Colonic mucosa (tissue), 4 donors: ENCODE measurements at regions not wholly inside any gene's neighbourhood (a gene's known extent, or its start where the extent isn't known, plus 50 kb on each side); places are given as distances from the start of the nearest gene placed in this dataset.
"Not testable (repeated sequence)": the region's sequence is repeated elsewhere in the genome, so short reads cannot be mapped to it uniquely, and the experiment has no call there.

Experiments
- DNase-seq: peaks from one replicate; pipeline ENCODE4 v3.0.0-alpha.2; 2020
- H3K27ac ChIP-seq: fragments of 200-600 bp; one replicate; pipeline ENCODE4 v1.8.0; 2021
- H3K27me3 ChIP-seq: fragments of 200-600 bp; one replicate; pipeline ENCODE4 v1.8.0; 2021
- H3K36me3 ChIP-seq: fragments of 200-600 bp; one replicate; pipeline ENCODE4 v1.8.0; 2021
- H3K4me1 ChIP-seq: fragments of 200-600 bp; one replicate; pipeline ENCODE4 v1.8.0; 2021; ENCODE audit warnings: mild to moderate bottlenecking
- H3K4me3 ChIP-seq: fragments of 200-600 bp; one replicate; pipeline ENCODE4 v1.8.0; 2021
- H3K9ac ChIP-seq, 2 donors: one replicate each; pipeline ENCODE4 v1.7.0; 2013; ENCODE audit warnings: control low read depth in 2 of 2, low read depth in 2 of 2, low read length in 2 of 2
- H3K9me3 ChIP-seq: fragments of 200-600 bp; one replicate; pipeline ENCODE4 v1.8.0; 2021
- intact Hi-C: fragments of 100-400 bp; cut with DNase I; formaldehyde crosslinking; loops from one replicate; pipeline ENCODE4 v1.14.1; 2022
- TF ChIP-seq, protein P1 (sequence below): fragments of 200-600 bp; IDR thresholded peaks from one replicate; pipeline ENCODE4 v1.8.0; 2022; ENCODE audit warnings: antibody characterized with exemption, mild to moderate bottlenecking
- donor health status: healthy.
- donor health status: DM: no; HTN: no; CAD: no.
- donor health status: DM: no; HTN: no; CAD: no.

DNA sequence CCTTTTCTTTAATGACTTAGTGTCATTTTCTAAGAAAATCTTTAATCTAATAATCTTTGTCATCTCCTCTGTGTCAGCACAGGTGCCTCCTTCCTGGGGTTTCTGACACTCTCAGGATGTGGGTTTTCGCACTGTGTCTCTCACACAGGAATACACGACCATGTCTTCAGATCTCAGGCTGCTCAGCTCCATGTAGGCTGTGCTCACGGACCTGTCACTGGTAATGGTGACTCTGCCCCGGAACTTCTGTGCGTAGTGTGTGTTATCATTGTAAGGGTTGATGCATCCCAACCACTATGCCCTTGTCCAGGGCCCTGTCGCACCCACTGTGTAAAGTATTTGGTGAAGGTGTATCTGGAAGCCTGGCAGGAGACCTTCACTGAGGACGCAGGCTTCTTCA, 647.8 kb downstream of the TMEM121 start:
- no peak for DNase-seq
- no peak overlapping the region for H3K4me3 ChIP-seq
- H3K36me3 ChIP-seq: no peaks in the 10 kb centered on the region
- H3K27me3 ChIP-seq: no peaks in the 10 kb centered on the region
- H3K9me3 ChIP-seq: no peaks in the 10 kb centered on the region
- no peak overlapping the region for H3K27ac ChIP-seq
- TF ChIP-seq, protein P1, sequence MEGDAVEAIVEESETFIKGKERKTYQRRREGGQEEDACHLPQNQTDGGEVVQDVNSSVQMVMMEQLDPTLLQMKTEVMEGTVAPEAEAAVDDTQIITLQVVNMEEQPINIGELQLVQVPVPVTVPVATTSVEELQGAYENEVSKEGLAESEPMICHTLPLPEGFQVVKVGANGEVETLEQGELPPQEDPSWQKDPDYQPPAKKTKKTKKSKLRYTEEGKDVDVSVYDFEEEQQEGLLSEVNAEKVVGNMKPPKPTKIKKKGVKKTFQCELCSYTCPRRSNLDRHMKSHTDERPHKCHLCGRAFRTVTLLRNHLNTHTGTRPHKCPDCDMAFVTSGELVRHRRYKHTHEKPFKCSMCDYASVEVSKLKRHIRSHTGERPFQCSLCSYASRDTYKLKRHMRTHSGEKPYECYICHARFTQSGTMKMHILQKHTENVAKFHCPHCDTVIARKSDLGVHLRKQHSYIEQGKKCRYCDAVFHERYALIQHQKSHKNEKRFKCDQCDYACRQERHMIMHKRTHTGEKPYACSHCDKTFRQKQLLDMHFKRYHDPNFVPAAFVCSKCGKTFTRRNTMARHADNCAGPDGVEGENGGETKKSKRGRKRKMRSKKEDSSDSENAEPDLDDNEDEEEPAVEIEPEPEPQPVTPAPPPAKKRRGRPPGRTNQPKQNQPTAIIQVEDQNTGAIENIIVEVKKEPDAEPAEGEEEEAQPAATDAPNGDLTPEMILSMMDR: no peak
- H3K4me1 ChIP-seq: no peaks in the 10 kb centered on the region
- H3K9ac ChIP-seq: no peak overlapping the region
- intact Hi-C loops: no loop called here

DNA sequence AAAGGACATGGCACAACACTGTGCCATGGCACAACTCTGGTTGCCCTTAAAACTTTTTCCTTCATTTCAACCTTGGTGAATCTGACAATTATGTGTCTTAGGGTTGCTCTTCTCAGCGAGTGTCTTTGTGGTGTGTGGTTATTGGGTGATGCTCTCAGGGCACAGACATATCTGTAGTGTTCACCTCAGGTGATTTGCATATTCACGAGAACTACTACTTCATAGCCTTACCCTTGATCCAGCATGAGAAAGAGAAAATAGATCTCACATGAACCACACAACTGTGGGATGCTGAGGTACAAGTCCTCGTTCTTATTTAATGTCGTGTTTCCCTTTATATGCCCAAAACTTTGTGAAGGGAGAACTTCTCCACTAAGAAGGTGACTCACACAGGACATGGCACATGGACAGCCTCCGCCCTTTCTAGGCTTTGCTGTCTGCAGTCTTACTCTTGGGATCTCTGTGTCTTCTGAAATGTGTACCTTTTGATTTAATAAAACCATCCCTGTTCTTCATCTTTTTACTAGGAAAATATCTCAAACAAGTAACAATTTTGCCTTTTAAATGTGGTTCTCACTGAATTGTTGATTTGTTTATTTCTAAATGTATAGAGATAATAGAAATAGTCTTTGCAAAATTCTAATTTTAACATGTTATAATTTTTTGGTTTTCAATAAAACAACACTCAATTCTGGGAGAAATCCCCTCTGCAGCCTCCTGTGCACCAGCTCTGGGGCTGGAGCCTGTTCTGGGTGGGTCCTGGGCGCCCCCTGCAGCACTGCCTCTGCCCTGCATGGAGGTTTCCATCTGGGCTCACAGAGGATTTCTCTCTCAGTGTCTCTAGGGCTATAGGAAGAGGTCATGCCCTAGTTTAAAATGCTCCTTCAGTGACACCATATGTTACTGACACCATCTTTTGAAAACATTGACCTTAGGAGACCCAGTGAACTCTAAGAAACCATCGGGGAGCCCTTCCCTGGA, 651.2 kb downstream of the TMEM121 start:
- DNase-seq, H3K27ac ChIP-seq, H3K36me3 ChIP-seq, H3K27me3 ChIP-seq, H3K4me1 ChIP-seq, H3K4me3 ChIP-seq, H3K9me3 ChIP-seq, intact Hi-C loops, H3K9ac ChIP-seq: not testable (repeated sequence)

DNA sequence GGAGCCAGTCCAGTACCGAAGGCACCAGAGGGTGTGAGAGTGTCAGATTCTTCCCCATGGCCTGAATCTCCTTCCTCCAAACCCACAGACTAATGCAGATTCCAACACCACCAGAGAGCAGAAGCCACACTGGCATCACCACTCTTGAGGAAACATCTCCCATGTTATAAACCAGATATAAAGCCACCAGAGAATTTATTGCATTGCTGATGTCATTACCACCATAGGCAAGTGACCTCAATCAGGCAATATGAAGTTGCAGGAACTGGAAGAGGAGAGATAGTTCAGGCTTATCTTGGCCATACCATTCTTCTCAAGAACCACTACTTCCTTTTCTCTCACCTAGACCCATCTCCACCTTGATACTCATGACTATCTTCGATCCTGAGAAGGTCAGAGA, 653.4 kb downstream of the TMEM121 start:
- Histone ChIP-seq H3K27ac (no peak overlapping the region), H3K27me3 (no peaks in the 10 kb centered on the region), H3K4me3 (no peak overlapping the region), H3K9ac (no peak overlapping the region), H3K36me3 (no peaks in the 10 kb centered on the region), H3K9me3 (no peaks in the 10 kb centered on the region), H3K4me1 (no peaks in the 10 kb centered on the region)
- DNase-seq: no peak
- intact Hi-C loops: no loop called here
- TF ChIP-seq, protein P1: no peak

DNA sequence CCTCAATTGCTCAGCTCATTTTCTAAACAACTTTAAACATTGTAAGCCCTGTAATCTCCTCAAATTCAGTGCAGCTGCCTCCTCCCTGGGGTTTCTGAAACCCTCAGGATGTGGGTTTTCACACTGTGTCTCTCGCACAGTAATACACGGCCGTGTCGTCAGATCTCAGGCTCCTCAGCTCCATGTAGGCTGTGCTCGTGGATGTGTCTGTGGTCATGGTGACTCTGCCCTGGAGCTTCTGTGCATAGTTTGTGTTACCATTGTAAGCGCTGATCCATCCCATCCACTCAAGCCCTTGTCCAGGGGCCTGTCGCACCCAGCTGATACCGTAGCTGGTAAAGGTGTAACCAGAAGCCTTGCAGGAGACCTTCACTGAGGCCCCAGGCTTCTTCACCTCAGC, 658.4 kb downstream of the TMEM121 start:
- H3K36me3 ChIP-seq, intact Hi-C loops, H3K4me3 ChIP-seq, H3K4me1 ChIP-seq, H3K27me3 ChIP-seq, H3K9ac ChIP-seq, H3K27ac ChIP-seq, H3K9me3 ChIP-seq: not testable (repeated sequence)
- peak; percentile 21 for DNase-seq

DNA sequence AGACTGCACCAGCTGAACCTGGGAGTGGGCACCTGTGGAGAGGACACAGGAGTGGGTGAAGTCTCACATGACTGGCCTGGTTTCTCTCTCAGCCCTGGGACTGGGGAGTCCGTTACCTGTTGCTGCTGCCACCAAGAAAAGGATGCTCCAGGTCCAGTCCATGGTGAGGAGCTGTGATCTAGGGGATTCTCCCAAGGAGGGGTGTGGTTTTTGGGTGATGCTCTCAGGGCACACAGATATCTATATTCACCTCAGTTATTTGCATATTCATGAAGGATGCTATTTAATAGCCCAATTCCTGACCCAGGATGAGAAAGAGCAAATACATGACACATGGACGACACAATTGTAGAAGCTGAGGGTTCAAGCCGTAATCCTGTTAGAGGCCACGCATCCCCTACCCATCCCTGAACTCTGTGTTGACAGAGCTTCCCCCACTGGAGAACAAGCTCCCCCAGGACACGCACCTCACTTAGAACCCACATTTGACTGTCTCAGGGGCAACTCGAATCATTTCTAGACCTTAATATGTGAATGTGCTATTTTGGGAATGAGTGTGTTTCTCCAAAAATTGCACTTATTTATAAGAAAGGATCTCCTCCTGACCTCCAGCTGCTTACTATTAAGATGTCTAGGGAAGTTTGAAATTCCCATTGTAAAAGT, 658.9 kb downstream of the TMEM121 start:
- H3K9ac ChIP-seq, H3K27ac ChIP-seq, H3K36me3 ChIP-seq, H3K9me3 ChIP-seq, H3K27me3 ChIP-seq, H3K4me1 ChIP-seq, DNase-seq, H3K4me3 ChIP-seq, intact Hi-C loops: not testable (repeated sequence)

DNA sequence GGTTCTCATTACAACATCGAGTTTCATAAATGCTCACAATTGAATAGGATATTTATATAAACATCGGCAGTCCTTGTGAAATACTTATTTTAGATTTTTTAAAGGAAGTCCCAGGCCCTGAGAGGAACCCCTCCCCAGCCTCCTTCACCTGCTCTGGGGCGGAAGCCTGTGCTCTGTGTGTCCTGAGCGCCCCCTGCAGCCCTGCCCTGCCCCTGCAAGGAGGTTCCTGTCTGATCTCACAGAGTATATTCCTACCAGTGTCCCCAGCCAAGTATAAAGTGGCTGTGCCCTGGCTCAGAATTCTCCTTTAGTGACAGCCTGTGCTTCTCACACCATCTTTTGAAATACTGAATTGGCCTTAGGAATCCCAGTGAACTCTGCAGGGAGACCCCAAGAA, 659.5 kb downstream of the TMEM121 start:
- DNase-seq: peak; percentile 32

More for the DNA sequence above, 659.5 kb downstream of the TMEM121 start:
- Histone ChIP-seq H3K4me3 (no peak overlapping the region), H3K36me3 (no peaks in the 10 kb centered on the region), H3K9me3 (no peaks in the 10 kb centered on the region), H3K27ac (no peak overlapping the region), H3K9ac (no peak overlapping the region), H3K27me3 (no peaks in the 10 kb centered on the region), H3K4me1 (no peaks in the 10 kb centered on the region)
- intact Hi-C loops: no loop called here
- TF ChIP-seq, protein P1: no peak
